ENCODE measurements at regions not wholly inside any gene's neighbourhood (a gene's known extent, or its start where the extent isn't known, plus 50 kb on each side); places are given as distances from the start of the nearest gene placed in this dataset.
A peak's percentile ranks its signal among the peaks of the same experiment; 100 is the strongest.
"Not testable (repeated sequence)": the region's sequence is repeated elsewhere in the genome, so short reads cannot be mapped to it uniquely, and the experiment has no call there.

DNA sequence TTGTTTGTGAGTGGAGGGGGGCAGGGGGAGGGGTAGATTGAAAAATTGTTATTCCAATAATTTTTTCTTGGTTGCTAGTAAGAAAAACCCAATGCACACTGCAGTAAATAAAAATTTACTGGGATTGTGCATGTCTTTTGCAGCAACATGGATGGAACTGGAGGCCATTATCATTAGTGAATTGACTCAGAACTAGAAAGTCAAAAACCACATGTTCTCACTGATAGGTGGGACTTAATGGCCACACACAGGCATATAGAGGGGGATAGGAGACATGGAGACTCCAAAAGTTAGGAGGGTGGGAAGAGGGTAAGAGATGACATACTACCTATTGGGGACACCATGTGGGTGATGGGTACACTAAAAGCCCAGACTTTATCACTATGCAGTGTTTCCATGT is 67.2 kb downstream of the BUB3 start:
- DNase-seq: no peak

- DNase-seq: no peak
These were observed 68.6 kb downstream of the BUB3 start for GRCh38 chr10:123222832-123223231.

- DNase-seq: no peak
These were observed 73.5 kb downstream of the BUB3 start for GRCh38 chr10:123227706-123228105.

DNA sequence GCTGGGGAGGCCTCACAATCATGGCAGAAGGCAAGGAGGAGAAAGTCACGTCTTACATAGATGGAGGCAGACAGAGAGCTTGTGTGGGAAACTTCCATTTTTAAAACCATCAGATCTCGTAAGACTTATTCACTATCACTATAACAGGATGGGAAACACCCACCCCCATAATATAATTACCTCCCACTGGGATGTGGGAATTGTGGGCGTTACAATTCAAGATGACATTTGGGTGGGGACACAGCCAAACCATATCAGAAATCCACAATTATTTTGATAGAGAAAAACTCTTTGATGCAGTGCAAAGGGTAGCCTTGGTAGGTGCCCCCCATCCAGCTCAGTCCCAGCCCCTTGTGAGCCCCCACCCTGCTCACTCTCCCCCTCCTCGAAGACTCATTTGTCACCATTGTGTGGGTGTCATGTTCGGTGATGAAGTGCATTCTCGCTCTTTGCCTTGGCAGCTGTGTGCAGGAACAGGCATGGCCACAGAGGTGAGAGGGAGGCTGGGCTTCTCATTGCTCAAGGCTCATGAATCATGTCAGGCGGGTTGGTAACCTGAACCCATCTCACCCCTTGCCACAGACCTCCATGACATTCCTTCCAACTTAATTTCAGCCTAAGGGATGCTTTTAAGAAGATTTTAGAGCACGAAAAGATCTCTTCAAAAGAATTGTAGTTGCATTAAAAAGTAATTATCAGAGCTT is 75.9 kb downstream of the BUB3 start:
- DNase-seq: no peak

- not testable (repeated sequence) for DNase-seq
These were observed 78.7 kb downstream of the BUB3 start for GRCh38 chr10:123232879-123233278.

DNA sequence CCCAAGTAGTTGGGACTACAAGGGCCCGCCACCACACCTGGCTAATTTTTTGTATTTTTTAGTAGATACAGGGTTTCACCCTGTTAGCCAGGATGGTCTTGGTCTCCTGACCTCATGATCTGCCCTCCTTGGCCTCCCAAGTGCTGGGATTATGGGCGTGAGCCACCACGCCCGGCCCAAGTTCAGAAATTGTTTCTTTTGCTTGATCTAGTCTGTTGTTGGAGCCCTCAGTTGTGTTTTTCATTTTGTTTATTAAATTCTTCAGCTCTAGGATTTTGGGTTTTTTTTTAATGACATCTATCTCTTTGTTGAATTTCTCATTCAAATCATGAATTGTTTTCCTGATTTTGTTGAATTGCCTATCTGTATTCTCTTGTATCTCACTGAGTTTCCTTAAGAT is 80.8 kb downstream of the BUB3 start:
- DNase-seq: not testable (repeated sequence)

- no peak for DNase-seq
These were observed 81.9 kb downstream of the BUB3 start for GRCh38 chr10:123236126-123236525.

DNA sequence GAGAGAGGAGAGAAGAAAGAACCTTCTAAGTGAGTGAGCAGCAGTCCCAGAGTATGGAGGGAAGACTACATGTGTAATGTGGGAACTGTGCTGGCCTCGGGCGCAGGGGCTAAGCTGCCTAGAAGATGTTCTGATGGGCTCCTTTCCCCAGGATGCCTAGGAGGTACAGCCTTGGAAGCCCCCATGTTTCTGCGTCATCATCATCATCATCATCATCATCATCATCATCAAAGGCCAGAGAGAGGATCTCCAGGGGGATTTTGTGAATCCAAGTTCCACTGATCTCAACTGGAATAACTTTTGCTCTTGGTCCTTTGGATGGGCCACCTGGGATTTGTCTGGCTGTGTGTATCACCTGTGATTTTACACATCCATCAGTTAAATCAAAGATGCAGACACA is 86.0 kb downstream of the BUB3 start:
- DNase-seq: no peak

DNA sequence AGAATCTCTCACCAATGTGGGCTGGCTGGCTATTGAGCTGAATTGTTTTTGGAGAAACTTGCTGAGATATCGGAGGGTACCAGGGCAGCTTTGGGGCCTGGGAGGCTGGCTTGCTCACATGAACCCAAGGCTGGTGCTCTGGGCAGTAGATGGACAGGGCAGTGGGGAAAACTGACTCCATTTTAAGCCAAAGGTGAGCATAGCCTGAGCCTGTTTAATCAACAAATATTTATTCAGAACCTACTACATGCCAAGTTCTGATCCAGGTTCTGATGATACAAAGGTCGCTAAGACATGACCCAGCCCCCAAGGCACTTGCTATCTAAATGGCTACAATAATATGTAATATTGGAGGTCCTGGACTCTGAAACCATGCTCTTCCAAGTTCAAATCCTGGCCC is 86.6 kb downstream of the BUB3 start:
- no peak for DNase-seq

DNA sequence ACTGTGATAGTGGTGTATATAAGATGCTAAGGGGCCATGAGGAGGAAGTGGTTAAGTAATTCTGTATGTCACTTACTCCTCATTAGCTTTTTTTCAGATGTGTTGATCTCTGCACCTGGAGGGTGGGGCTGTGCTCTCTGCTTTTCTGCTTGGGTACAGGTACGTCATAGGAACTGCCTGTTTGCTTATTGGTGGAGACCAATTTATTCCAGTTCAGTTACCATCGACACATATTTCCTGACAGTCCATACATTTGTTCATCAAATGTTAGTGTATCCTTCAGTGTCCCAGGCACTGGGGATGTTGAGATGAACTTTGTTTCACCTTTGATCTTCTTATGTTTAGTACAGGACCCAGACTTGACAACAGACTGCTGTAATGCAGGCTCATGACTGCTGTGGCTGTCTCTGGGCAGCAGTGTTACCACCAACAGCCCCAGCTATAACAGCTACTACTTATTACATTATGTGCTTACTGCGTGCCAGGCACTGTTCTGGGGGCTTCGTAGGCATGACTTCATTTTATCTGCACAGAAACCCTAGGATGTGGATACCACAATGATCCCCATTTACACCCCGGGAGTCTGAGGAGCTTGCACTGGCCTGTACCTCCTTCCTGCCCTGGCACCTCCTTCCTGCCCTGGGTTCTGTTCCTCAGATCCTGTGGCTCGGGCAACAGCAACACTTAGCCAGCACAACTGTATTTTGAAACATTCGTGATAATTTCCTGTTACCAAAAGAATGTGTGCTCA is 87.4 kb downstream of the BUB3 start:
- DNase-seq: peak; percentile 17 to 31

- DNase-seq: no peak
These were observed 90.5 kb downstream of the BUB3 start for GRCh38 chr10:123244747-123245146.

- no peak for DNase-seq
These were observed 91.1 kb downstream of the BUB3 start for GRCh38 chr10:123245264-123245663.

GRCh38 chr10:123249894-123250293 is 95.7 kb downstream of the BUB3 start:
- DNase-seq: no peak

DNA sequence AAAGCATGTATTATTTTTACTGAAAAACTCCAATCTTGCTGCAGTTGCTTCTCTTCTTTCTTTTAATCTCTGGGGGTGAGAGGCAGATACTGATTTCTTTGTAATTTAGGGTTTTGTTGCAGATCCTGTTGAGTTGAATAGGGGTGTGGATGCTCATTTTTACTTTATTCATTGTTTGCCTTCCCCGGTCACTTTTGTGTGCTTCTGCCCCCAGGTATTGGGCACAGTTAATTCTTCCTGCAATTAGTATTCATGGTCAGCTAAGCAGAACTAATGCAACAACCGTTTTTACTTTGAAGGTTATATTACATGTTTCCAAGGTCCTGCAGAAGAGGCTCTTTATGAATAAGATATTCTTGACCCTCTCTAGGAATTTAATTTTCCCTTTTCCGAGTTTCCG is 96.4 kb downstream of the BUB3 start:
- DNase-seq: no peak

GRCh38 chr10:123252779-123253178 is 98.6 kb downstream of the BUB3 start:
- no peak for DNase-seq

- not testable (repeated sequence) for DNase-seq
These were observed 100.1 kb downstream of the BUB3 start for GRCh38 chr10:123254343-123254742.

- no peak for DNase-seq
These were observed 103.8 kb downstream of the BUB3 start for GRCh38 chr10:123257904-123258456.

GRCh38 chr10:123259081-123259480 is 104.9 kb downstream of the BUB3 start:
- no peak for DNase-seq

DNA sequence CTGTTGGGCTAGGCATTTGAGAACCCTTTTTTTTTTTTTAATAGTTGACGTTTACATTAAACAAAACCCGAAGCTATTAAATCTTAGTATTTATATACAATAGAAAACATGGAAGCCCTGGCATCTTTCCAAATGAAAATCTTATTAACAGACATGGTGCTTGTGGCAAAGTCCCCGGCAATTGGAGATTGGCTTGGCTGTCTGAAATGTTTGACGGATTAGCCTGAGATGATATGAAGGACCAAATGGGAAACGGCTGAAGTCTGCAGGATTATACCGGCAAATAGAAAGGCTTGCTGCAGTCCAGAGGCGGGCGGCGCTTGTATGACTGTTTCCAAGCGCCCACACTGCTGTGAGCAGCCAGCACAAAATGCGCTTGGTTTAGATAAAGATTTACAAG is 105.6 kb downstream of the BUB3 start:
- DNase-seq: no peak

GRCh38 chr10:123262456-123262855 is 108.3 kb downstream of the BUB3 start:
- no peak for DNase-seq

DNA sequence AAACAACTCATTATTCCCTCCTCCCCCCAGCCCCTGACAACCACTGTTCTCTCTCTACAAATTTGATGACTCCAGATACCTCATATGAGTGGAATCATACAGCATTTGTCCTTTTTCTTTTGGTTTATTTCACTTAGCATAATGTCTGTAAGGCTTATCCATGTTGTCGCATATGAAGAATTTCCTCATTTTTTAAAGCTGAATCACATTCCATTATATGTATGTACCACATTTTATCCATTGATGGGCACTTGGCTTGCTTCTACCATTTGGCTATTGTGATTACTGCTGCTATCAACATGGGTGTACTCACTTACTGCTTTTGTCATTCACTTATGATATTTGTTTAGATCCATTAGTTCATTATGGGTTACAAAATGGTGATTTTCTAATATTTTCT is 112.8 kb downstream of the BUB3 start:
- DNase-seq: no peak

DNA sequence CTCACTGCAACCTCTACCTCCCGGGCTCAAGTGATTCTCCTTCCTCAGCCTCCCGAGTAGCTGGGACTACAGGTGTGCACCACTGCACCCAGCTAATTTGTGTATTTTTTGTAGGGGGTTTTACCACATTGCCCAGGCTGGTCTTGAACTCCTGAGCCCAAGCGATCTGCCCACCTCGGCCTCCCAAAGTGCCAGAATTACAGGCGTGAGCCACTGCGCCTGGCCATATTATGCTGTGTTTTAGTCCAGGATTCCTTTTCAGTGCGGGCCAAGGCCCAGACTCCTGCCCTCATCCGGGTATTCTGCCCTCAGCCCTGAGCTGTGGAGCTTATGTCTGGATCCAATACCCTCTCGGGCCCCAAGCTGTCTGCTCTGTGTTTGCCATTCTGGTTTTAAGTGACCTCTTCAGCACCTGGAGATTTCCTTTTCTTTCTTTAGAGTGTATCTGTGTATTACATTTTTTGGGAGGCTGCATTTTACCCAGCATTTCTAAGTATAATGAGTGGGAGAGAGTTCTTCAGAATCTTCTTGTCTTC is 114.9 kb downstream of the BUB3 start:
- DNase-seq: no peak

GRCh38 chr10:123269675-123270074 is 115.5 kb downstream of the BUB3 start:
- no peak for DNase-seq

- DNase-seq: no peak
These were observed 116.0 kb downstream of the BUB3 start for GRCh38 chr10:123270221-123270620.

Data from activated CD4-positive, alpha-beta T cell treated with anti-CD3 and anti-CD28 coated beads, Interleukin-2, amount 50 U/mL, for 4 hours (primary cell).